Mucosa of descending colon (tissue), 3 donors: ENCODE measurements at regions not wholly inside any gene's neighbourhood (a gene's known extent, or its start where the extent isn't known, plus 50 kb on each side); places are given as distances from the start of the nearest gene placed in this dataset.

Experiments used
- ATAC-seq: fragments of 200-7000 bp; cut with Tn5 transposase; one replicate; pipeline ENCODE4 v1.9.1; 2020; ENCODE audit warnings: mild to moderate bottlenecking, moderate library complexity
- DNase-seq, 3 donors: peaks; one replicate each; pipeline ENCODE4 v3.0.0-alpha.2; 2020
- H3K36me3 ChIP-seq: fragments of 200-600 bp; one replicate; pipeline ENCODE4 v1.8.0; 2021; ENCODE audit warnings: low read depth, mild to moderate bottlenecking
- H3K4me1 ChIP-seq: fragments of 200-600 bp; one replicate; pipeline ENCODE4 v1.8.0; 2021; ENCODE audit warnings: low read depth, mild to moderate bottlenecking
- H3K4me3 ChIP-seq: fragments of 200-600 bp; one replicate; pipeline ENCODE4 v1.8.0; 2021; ENCODE audit warnings: mild to moderate bottlenecking
- H3K9me3 ChIP-seq: fragments of 200-600 bp; one replicate; pipeline ENCODE4 v1.8.0; 2021; ENCODE audit warnings: mild to moderate bottlenecking
- CTCF ChIP-seq: fragments of 200-600 bp; IDR thresholded peaks from one replicate; pipeline ENCODE4 v1.8.0; 2022; ENCODE audit warnings: antibody characterized with exemption, mild to moderate bottlenecking
- intact Hi-C, 2 donors: fragments of 100-400 bp; cut with DNase I in 1 of 2; cut with micrococcal nuclease in 1 of 2; formaldehyde crosslinking; loops; one replicate each; pipeline versions ENCODE4 v1.11.0 to v1.11.1; 2022; cut with DNase I, micrococcal nuclease
- donor health status: DM: no; HTN: no; CAD: no; lungs with moderate emphysema.
- donor health status: DM: no; HTN: no; CAD: no.
- donor health status: DM: no; HTN: yes; CAD: no.

DNA sequence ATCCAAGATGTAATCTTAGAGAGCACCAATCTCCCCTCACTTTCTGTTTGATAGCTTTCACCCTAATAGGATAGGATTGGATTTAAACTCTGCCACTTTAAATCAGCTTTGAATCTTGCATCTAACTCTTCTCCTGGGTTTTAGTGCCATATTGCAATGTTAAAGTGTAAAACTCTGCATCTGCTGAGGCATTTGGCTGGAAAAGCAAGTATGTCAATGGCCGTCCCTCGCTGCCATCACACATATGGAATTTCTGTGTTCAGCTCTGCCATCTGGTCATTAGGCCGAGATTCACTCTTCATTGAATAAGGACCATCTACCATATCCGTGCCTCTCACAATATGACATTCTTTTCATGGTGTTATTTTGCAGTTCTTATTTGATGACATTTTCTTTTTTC, 728.1 kb upstream of the PIK3C3 start:
- no peak for ATAC-seq
- TF ChIP-seq CTCF: no peak
- no peaks in the 10 kb centered on the region for H3K4me1 ChIP-seq
- no peaks in the 10 kb centered on the region for H3K9me3 ChIP-seq
- no peak for DNase-seq
- no peaks in the 10 kb centered on the region for H3K36me3 ChIP-seq
- no peak overlapping the region for H3K4me3 ChIP-seq
- intact Hi-C loops: no loop called here

- ATAC-seq: no peak
- H3K9me3 ChIP-seq: no peaks in the 10 kb centered on the region
- no peak for DNase-seq
- no peak overlapping the region for H3K4me3 ChIP-seq
- intact Hi-C loops: no loop called here
- no peak for TF ChIP-seq CTCF
- H3K4me1 ChIP-seq: no peaks in the 10 kb centered on the region
- no peaks in the 10 kb centered on the region for H3K36me3 ChIP-seq
Measured at GRCh38 chr18:41226186-41226585, 728.8 kb upstream of the PIK3C3 start.

DNA sequence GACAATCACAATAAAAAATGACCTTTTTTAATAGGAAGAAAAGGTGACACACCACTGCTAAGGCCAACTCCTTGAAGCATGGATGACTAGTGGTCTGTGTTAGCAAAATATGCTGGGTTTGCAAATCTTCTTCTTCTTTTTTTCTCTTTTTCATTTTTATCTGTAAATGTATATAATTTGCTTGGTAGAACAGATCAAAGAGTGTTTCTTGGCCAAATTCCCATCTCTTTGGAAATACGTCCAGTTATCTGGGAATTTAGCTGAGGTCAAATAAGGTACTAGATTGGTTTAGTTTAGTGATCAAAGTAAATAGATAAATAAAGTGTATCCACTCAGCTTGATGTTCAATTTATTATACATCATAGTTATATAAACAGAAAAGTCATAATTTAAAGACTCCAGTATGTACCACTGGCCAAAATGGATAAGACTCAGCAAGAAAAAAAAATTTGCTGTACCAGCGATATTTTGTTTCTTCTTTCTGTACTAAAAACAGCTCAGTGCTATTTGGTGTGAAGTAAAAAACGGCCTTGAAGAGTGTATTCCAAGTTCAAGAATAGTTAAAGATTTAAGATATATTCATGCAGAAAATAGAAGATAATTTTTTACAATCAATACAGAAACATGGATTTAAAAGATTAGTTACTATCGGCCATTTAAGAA, 738.6 kb upstream of the PIK3C3 start:
- Histone ChIP-seq H3K4me3 (no peak overlapping the region), H3K4me1 (no peaks in the 10 kb centered on the region), H3K9me3 (no peaks in the 10 kb centered on the region), H3K36me3 (no peaks in the 10 kb centered on the region)
- TF ChIP-seq CTCF: no peak
- ATAC-seq (no peak), DNase-seq (no peak)
- intact Hi-C loops: no loop called here

DNA sequence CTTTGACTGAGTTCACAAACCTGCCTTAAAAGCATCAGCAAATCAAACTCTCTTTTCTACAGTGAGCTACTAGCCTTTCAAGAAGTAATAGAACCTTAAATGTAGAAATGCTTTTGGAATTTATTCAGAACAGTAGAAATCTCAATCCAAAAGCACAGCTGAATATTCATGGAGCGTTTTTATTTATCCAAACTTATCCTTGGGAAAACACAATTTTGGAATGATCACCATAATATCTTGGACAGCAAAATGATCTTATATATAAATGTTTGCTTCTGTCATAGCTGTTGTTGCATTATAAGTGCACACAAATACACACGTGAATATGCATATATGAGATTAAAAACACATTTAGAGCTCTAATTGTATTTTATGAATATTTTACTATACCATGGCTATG, 747.3 kb upstream of the PIK3C3 start:
- TF ChIP-seq CTCF: no peak
- Histone ChIP-seq H3K4me3 (no peak overlapping the region), H3K9me3 (no peaks in the 10 kb centered on the region), H3K36me3 (no peaks in the 10 kb centered on the region), H3K4me1 (no peaks in the 10 kb centered on the region)
- intact Hi-C loops: no loop called here
- ATAC-seq: no peak
- no peak for DNase-seq

DNA sequence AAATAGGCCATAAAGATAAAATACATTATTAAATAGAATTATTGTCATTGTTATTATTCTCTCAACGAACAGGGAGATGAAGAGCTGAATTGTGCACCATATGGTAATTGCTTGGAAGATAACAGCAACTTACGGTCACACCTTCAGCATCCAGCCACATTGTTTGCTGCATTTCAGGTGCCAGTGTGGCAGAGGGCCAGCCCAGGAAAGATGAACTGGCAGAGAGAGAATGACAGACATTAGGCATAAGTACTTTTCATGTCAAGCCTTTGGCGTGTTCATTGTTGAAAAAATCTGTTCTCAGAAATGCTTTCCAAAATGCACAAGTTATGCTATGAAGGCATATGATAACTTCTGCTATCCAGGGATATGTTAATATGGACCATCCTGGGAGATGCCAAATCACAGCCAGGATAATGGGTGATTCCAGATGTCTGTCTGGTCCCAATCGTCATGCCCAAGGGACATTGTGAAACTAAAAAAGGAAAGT, 748.6 kb upstream of the PIK3C3 start:
- Histone ChIP-seq H3K36me3 (no peaks in the 10 kb centered on the region), H3K9me3 (no peaks in the 10 kb centered on the region), H3K4me3 (no peak overlapping the region), H3K4me1 (no peaks in the 10 kb centered on the region)
- ATAC-seq (no peak), DNase-seq (no peak)
- no peak for TF ChIP-seq CTCF
- intact Hi-C loops: no loop called here

GRCh38 chr18:41199212-41199611, 755.8 kb upstream of the PIK3C3 start:
- DNase-seq (no peak), ATAC-seq (no peak)
- Histone ChIP-seq H3K9me3 (no peaks in the 10 kb centered on the region), H3K4me1 (no peaks in the 10 kb centered on the region), H3K36me3 (no peaks in the 10 kb centered on the region), H3K4me3 (no peak overlapping the region)
- no peak for TF ChIP-seq CTCF
- intact Hi-C loops: no loop called here
